GM18498 (cell line): ENCODE measurements at regions not wholly inside any gene's neighbourhood (a gene's known extent, or its start where the extent isn't known, plus 50 kb on each side); places are given as distances from the start of the nearest gene placed in this dataset.
"Not testable (repeated sequence)": the region's sequence is repeated elsewhere in the genome, so short reads cannot be mapped to it uniquely, and the experiment has no call there.

ENCODE experiments used
- ATAC-seq: cut with Tn5 transposase; IDR thresholded peaks from one replicate; pipeline ENCODE4 v1.9.1; 2021; ENCODE audit warnings: mild to moderate bottlenecking, moderate library complexity; ENCODE audit not compliant: unreplicated experiment

DNA sequence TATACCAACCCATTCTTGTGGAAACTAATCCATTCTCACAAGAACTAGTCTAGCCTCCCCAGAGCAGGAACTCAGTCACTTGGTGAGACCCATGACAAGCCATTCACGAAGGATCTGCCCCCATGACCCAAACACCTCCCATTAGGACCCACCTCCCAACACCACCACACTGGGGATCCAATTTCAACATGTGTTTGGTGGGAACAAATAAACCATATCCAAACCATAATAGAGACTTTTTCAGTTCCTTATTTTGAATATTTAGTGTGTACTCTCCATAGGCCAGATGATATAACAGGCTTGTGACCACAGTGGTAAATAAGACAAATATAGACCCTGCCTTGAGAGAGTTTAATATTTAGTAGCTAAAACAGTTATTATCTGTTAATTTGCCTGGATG is 227.5 kb upstream of the SERP2 start:
- no peak for ATAC-seq

DNA sequence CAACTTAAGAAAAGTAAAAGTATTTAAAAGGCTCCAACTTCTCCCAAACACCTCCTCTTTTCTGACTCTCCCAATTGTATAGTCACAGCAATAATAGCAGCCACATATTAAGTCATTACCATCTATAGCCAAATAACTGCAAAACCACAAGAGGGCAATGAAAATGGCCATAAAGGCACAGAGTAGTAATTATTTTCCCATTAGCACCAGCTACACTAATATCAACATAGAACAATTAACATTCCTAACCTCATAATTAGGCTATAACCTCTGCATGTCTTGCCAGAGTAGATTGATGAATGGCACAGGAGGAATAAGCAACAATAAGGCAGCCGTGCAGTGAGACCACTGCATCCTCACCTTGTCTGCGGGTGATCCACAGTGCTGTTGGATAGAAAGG is 226.4 kb upstream of the SERP2 start:
- no peak for ATAC-seq

DNA sequence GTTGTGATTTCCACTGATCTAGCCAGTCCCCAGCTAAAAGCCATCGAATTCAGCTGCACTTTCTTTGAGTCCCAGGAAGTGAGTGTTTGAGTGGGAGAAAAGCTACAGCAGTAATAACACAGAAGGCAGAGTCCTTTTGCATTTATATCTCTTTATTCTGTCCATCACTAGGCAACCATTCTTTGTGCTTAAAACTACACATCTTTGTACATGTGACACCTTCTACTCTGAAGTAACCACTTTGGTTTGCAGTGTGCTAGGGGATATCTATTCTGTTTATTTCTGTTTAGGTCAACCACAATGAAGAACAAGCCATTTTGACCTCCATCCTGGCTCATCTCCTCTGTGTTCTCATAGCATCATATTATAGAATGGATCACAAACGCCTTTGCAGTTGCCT is 226.0 kb upstream of the SERP2 start:
- no peak for ATAC-seq

DNA sequence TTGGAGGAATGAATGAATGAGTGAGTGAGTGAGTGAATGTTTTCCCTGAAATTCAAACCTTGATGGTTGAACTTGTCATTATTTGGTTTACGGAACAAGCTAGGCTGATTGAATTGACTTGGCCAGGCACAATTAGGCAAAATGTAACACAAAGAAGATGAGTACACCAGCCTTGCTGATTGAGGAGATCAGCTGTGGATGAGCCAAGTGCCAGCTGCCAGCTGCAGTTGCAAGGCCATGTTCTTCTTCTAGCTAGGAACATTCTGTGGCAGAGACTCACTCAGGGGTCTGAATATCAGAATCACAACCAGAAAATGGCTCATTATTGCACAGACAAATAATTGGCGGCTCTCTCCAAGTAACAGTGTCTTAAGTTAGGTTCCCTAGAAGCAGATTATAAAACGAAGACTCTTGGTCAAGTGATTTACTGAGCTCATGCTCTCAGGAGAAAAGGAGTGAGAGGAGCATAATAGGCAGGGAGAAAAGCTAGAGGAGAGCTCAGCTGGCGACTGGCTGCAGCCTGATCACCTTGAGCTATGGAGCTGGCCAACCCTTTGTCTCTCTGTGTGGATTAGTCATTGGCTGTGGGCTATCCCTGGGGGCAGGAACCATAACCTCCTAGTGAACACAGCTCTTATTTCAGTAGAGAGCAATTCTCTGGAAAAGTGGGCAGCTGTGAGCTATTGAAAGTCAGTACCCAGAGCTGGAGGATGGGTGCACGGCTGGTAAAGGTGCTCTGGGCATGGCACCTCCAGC is 225.3 kb upstream of the SERP2 start:
- no peak for ATAC-seq

DNA sequence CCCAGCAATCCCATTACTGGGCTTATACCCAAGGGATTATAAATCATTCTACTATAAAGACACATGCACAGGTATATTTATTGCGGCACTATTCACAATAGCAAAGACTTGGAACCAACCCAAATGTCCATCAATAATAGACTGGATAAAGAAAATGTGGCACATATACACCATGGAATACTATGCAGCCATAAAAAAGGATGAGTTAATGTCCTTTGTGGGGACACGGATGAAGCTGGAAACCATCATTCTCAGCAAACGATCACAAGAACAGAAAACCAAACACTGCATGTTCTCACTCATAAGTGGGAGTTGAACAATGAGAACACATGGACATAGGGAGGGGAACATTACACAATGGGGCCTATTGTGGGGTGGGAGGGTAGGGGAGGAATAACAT is 224.4 kb upstream of the SERP2 start:
- not testable (repeated sequence) for ATAC-seq

DNA sequence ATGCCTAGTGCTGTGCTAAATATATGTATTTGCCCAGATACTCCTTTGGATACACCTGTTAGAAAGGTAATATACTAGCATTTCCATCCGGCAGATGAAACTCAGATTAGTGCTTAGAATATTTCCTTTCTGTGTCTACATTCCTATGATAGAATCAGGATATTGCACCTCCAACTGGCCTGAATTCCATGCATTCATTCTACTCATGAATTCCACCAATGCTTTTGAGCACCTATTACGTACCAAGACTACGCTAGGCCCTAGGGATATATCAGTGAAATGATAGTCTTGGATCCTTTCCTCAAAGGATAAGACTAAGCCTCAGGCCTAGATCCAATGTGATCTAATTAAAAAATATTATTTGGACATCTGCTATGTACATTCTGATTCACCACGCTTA is 223.8 kb upstream of the SERP2 start:
- ATAC-seq = no peak

DNA sequence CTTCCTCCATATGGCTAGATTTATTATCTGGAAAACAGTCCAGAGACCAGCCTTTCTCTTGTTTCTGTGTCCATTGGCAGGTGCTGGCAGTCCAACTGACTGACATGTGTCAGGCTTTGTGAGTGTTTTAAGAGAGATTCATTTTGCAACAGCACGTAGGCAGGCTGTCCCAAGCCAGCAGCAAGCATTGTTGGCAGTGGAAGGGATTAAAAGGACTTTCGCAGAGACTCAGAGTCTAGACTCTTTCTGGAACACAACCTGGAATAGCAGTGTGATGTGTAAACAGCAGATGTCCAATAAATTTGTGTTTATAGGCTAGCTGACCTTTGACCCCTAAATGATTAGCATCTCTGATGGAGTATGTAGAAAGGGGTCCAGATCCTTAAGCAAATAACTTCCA is 222.2 kb upstream of the SERP2 start:
- no peak for ATAC-seq

DNA sequence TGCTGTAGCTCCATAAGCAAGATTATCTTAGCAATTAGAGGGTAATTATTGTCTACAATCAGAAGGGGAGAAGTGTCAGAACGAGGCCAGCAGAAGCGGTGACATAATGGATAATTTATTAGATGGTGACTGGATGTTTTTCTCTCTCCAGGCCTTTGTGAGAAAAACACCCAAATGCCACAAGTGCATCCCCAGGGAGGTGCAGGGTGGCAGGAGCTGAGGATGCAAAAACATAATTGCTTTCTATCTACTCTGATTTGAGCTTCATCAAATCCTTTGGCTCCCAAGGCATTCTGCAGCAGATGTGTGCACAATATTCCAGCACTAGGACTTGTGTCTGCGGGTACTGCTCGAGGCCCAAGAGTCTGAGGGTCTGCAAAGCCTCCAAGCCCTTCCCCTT is 220.1 kb upstream of the SERP2 start:
- ATAC-seq = no peak

DNA sequence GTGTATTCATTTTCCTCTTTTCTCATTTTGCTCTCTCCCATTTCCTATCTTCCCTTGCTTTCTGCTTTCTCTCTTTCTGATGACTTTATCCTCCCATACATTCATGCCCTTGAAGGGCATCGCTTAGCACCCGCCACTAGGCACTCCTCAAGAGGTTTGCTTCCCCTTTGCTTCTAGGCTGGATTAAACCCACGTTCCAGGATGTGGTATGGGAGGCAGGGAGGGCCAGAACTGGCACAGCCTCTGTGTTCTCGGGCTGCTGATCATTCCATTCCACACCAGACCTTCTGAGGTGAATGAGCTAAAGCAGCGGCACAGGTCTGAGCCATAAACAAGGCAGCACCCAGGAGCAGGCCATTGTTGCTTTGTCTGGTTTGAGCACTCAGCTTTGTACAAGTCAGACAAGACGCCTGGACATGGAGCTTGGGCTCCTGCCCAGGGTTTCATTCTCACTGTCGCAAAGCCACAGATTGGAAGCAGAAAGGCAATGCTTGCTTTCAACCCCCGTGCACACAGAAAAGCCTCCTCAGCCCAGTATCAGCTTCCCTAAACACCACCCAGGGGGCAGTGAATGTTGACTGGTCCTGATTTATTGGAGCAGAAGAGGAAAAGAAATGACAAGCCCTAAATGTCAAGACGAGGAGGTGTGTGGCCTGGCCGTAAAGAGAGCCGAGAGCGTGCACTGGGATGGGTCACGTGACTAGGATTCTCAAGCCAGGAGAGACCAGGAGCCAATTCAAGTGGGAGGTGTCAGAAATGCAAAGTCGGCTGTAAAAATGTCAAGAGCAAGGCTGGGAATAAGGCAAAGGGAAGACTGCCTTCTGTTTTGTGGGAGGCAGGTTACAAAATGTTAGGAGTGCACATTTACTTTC is 218.0 kb upstream of the SERP2 start:
- no peak for ATAC-seq

DNA sequence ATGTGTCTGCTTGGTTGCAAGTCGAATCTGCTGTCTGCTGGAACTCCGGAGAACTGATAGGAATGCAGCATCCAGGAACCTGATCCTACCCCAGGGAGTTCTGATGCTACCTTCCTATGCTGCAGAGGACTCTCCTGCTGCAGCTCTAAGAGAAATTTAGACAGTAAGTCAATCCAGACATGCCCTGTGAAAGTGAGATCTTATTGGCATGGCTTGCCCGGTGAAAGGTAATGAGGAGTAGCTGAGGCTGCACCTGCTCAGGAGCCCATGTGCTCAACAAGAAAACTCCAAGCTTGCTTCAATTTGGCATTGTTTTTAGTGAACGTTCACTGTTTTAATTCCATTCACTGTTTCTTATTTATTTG is 217.3 kb upstream of the SERP2 start:
- no peak for ATAC-seq

DNA sequence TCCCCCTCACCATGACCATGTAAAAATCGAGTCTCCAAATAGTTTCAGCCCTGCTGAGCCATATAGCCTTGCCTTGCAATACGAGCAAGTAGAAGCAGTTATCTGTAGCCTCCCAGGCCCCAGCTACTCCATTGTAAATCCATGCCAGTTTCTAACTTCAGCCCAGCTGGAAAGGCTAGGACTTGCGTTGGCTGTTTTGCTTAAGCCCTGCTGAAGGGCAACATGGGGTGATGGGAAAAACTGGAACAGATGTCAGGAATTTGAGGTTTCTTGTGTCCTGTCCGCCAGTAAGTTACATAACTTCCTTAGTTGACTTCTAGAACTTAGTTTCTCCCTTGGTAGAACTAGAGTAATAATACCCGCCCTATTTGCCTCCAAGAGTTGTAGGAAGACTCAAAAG is 216.0 kb upstream of the SERP2 start:
- ATAC-seq = no peak

DNA sequence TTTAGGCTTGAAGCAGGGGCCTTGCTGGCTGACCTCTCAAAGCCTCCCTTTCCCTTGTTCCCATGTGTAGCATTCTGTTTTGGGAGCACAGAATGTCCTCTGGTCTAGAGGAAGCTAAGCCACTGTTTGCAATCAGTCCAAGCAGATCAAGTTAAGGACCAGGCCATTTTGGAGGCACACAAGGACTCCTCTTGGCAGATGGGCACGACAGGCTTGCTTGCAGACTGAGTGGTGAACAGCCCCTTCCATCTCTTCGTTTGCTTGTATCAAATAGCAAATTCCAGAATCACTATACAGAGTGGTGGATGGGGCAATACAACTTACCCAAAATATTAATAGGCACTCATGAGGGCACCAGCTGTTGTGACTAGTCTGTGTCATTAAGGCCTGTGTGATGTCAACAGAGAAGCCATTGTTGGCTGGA is 215.5 kb upstream of the SERP2 start:
- ATAC-seq = no peak

DNA sequence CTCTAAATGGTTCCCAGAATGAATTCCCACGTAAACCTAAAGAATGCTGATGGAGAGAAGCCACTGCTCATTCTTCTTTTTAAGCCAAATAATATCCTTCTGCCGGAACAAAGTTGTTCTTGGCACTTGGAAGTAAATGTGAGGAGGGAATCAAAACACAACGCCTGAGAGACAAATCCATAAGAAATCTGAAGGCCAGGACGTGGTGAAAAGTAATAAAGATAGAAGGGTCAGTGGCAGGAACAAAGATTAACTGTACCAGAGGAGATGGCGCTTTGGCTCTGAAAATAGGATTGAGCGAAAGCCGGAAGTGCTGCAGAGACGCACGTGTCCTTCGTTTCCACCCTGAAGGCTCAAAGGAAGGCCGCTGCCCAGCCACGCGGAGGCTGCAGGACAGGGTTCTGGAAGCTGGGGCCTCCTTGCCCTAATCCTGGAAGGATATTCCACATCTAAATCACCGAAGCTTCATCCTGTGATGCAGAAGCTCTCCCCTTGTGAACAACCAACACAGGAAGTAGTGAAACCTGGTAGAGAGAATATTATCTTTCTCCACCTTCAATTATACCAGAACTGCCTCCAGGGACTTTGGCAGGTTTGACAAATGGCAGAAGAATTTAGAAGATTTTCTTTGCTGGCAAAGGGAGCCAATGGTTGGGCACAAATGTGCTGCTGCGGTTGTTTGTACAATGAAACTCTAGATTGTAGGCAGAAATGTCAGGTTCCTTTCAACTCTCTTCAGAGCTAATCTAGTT is 214.6 kb upstream of the SERP2 start:
- no peak for ATAC-seq

DNA sequence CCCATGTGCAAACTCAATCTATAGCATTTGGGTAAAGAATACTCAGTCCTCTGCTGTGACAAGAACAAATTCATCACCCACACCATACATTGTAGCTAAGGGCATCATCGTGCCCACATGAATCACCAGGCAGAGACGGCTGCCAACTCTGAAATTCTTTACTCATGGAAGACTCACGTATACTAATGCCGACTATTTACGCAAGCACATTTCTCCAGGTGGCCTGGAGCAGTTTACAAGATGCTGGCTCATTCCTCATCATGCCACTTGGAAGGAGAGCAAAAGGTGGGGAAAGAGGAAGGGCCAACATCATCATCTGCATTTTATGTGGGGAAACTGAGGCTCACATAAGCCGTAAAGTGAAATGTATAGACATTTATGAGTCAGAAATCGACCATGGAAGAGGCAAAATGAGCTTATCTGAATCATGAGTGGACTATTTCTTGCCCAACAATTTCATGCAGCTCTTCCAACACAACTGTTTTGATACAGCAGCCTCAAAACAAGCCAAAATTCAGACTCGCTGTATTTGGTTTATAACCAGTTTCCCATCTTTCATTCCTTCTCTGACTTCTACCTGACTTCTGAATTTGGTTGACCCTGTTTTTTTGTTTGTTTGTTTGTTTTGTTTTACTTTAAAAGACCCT is 213.9 kb upstream of the SERP2 start:
- no peak for ATAC-seq

DNA sequence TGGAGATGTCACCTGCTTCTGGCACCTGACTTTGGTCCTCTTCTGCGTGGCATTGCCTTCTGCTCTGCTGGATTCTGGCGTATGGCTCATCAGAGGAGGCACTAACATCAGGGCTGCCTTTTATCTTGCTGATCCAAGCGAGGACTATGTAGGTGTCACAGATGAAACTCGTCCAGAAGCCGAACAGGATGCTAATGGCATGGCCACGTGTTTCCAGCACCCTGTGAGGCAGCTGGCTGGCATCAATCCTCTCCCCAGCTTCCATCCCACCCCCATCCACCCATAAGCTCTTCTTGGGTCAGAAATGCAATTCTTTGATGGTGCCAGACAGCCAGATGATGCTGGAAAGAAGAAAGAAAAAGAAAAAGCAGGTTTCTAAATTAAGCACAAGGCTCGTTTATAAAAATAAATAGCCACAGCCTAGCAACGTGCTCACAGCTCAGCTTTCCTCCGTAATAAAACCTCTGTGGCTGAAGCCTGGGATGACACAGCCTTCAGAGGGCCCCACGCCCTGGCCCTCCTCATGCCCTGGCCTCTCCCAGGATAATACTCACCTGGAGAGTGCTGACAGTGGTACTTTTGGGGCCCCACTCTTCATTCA is 212.9 kb upstream of the SERP2 start:
- no peak for ATAC-seq

DNA sequence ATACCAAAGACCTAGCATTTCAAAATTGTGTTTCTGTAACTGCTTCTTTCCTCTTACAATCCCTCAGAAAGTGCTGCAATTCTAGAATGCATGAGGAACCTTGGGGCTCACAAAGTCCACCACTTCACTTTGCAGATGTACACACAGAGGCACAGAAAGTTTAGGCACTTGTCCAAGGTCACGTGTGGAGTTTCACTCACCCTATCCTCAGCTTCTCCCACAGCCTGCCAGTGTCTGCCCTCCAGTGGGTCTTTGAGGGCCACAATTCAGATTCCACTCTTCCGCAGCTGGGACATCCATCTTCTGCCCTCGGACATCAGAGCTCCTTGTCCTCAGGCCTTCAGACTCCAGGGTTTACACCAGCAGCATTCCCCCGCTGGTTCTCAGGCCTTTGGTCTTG is 210.5 kb upstream of the SERP2 start:
- ATAC-seq = no peak

DNA sequence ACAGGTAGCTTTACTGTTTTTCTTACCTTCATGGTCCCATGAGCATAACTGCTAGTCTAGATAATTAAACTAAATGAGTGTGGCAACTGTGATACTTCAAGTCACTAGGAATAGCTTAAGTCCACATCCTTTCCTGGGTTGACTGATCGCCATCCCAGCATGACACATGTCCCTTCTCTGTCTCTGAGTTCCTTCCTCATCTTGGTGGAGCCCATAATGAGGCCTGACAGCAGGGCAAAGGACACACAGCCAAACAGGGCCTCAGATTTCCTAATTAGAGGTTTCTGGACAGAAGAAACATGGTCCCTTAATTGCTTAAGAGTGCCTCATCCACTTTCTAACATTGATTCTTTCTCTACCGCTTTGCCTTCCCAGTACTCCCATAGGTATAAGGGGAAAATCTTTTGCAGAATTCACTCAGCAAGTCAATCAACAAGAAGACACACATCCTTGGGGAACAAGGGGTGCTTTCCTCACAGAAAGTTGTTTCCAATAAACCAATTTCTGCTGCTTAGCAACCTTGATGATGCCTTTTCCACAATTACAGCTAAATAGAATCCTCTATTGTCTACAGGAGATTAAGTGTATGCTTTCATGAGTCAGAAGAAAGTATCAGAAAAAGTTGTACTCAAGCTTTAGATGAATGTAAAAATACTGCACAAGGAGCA is 208.3 kb upstream of the SERP2 start:
- ATAC-seq = no peak

DNA sequence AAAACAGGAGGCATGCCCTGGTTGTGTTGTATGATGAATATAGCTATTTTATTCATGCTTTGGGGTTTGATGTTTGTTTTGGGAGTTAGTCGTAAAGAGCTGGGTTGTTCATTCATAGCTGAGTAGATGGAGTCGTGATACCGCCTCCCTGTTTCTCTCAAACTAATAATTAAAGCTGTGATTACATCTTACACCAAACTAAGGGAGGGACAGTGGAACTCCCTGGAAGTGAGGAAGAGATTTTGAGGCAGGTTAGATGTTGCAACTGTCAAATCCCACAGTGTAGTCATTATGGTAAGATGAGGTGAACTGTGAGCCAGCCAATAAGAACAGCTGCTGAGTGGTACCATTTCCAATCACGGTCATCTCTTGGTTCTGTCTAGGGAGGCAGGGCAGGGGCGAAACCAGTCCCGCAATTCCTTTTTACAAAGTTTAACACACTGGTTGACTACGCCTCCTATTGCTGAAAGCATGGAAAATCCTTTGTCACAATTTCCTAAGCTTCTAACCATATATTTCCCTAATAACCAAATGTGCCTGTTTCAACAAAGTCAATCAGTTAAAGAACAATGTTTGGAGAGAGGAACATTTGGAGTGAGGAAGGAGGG is 207.6 kb upstream of the SERP2 start:
- ATAC-seq = no peak

DNA sequence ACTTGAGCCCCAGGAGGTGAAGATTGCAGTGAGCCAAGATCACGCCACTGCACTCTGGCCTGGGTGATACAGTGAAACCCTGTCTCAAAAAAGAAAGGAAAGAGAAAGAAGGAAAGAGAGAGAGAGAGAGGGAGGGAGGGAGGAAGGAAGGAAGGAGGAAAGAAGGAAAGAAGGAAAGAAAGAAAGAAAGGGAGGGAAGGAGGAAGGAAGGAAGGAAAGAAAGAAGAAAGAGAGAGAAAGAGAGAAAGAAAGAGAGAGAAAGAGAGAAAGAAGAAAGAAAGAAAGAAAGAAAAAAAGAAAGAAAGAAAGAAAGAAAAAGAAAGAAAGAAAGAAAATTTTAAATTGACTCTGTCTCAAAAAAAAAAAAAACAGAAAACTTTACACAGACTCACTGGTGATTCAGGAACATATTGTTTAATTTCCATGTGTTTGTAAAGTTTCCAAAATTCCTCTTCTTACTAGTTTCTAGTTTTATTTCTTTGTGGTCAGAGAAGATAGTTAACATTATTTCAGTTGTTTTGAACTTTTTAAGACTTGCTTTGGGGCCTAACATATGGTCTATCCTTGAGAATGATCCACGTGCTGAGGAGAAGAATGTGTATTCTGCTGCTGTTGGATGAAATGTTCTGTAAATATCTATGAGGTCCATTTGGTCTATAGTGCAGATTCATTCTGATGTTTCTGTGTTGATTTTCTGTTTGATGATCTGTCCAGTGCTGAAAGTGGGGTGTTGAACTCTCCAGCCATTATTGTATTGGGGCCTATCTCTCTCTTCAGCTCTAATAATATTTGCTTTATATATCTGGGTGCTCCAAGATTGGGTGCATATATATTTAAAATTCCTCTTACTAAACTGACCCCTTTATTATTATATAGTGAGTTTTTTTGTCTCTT is 204.4 kb upstream of the SERP2 start:
- no peak for ATAC-seq
